Nephron progenitor cell (in vitro differentiated cells): ENCODE measurements at regions not wholly inside any gene's neighbourhood (a gene's known extent, or its start where the extent isn't known, plus 50 kb on each side); places are given as distances from the start of the nearest gene placed in this dataset.

Experiments used
- DNase-seq: peaks from one replicate; pipeline ENCODE4 v3.0.0; 2021
- H3K27ac Mint-ChIP-seq: 2 replicates; pipeline ENCODE4 v1.8.0; 2021; ENCODE audit warnings: mild to moderate bottlenecking, moderate library complexity, mixed read lengths
- H3K27me3 Mint-ChIP-seq: 2 replicates; pipeline ENCODE4 v1.8.0; 2021; ENCODE audit warnings: mild to moderate bottlenecking, low read depth, mixed read lengths; ENCODE audit not compliant: poor library complexity
- H3K36me3 Mint-ChIP-seq: 2 replicates; pipeline ENCODE4 v1.8.0; 2021; ENCODE audit warnings: low read depth, mixed read lengths
- H3K4me1 Mint-ChIP-seq: 2 replicates; pipeline ENCODE4 v1.8.0; 2021; ENCODE audit warnings: mixed read lengths
- H3K4me3 Mint-ChIP-seq: 2 replicates; pipeline ENCODE4 v1.8.0; 2021; ENCODE audit warnings: mild to moderate bottlenecking, moderate library complexity, mixed read lengths
- H3K9me3 Mint-ChIP-seq: 2 replicates; pipeline ENCODE4 v1.8.0; 2021; ENCODE audit warnings: mild to moderate bottlenecking, moderate library complexity, mixed read lengths
- CTCF ChIP-seq: fragments of 200-600 bp; sonication (generic); IDR thresholded peaks from 2 replicates; pipeline ENCODE4 v1.5.0; 2021; ENCODE audit warnings: antibody characterized with exemption

GRCh38 chr13:29713839-29714238 lies 118.4 kb upstream of the SLC7A1 start:
- H3K27me3 Mint-ChIP-seq, result no peaks in the 10 kb centered on the region
- no peak for DNase-seq
- peaks cover 12% of the 10 kb centered on the region for H3K4me1 Mint-ChIP-seq
- TF ChIP-seq CTCF, result peak; percentile 56
- H3K4me3 Mint-ChIP-seq, result no peak overlapping the region
- H3K9me3 Mint-ChIP-seq, result no peaks in the 10 kb centered on the region
- no peaks in the 10 kb centered on the region for H3K36me3 Mint-ChIP-seq
- no peak overlapping the region for H3K27ac Mint-ChIP-seq

GRCh38 chr13:29711776-29712175 lies 116.3 kb upstream of the SLC7A1 start:
- Mint-ChIP-seq H3K4me3 (no peak overlapping the region), H3K9me3 (no peaks in the 10 kb centered on the region), H3K36me3 (no peaks in the 10 kb centered on the region), H3K4me1 (peaks cover 15% of the 10 kb centered on the region), H3K27ac (no peak overlapping the region), H3K27me3 (peaks cover 7% of the 10 kb centered on the region)
- no peak for TF ChIP-seq CTCF
- DNase-seq, result no peak

GRCh38 chr13:29710511-29710910 lies 115.0 kb upstream of the SLC7A1 start:
- Mint-ChIP-seq H3K27ac (no peak overlapping the region), H3K4me3 (no peak overlapping the region), H3K9me3 (peaks cover 5% of the 10 kb centered on the region), H3K36me3 (no peaks in the 10 kb centered on the region), H3K27me3 (peaks cover 7% of the 10 kb centered on the region), H3K4me1 (peaks cover 15% of the 10 kb centered on the region)
- DNase-seq, result no peak
- no peak for TF ChIP-seq CTCF

GRCh38 chr13:29709407-29710069 lies 114.0 kb upstream of the SLC7A1 start:
- Mint-ChIP-seq H3K9me3 (peaks cover 8% of the 10 kb centered on the region), H3K4me1 (peaks cover 15% of the 10 kb centered on the region), H3K36me3 (no peaks in the 10 kb centered on the region), H3K27ac (no peak overlapping the region), H3K4me3 (no peak overlapping the region), H3K27me3 (peaks cover 11% of the 10 kb centered on the region)
- TF ChIP-seq CTCF, result no peak
- no peak for DNase-seq

GRCh38 chr13:29707876-29708543 lies 112.5 kb upstream of the SLC7A1 start:
- H3K4me1 Mint-ChIP-seq, result peaks cover 28% of the 10 kb centered on the region
- H3K36me3 Mint-ChIP-seq, result no peaks in the 10 kb centered on the region
- no peak for DNase-seq

More at GRCh38 chr13:29707876-29708543, 112.5 kb upstream of the SLC7A1 start:
- Mint-ChIP-seq H3K27me3 (peaks cover 13% of the 10 kb centered on the region), H3K27ac (no peak overlapping the region), H3K4me3 (no peak overlapping the region), H3K9me3 (peaks cover 8% of the 10 kb centered on the region)
- peak; percentile 25 for TF ChIP-seq CTCF
